Gastroesophageal sphincter (tissue), 4 donors: ENCODE measurements at regions not wholly inside any gene's neighbourhood (a gene's known extent, or its start where the extent isn't known, plus 50 kb on each side); places are given as distances from the start of the nearest gene placed in this dataset.

Experiments
- ATAC-seq: fragments of 150-250 bp; one replicate; pipeline ENCODE4 v1.9.1; 2016; ENCODE audit warnings: mild to moderate bottlenecking, moderate library complexity
- H3K27ac ChIP-seq, 4 donors: fragments of 200-600 bp; sonication (generic) in 3 of 4; 1 replicate in 3 of 4; 2 replicates in 1 of 4; pipeline ENCODE4 v1.5.1; 2016 to 2019
- H3K27me3 ChIP-seq: fragments of 200-600 bp; sonication (generic); one replicate; pipeline ENCODE4 v1.5.1; 2019
- H3K36me3 ChIP-seq, 2 donors: fragments of 200-600 bp; sonication (generic); one replicate each; pipeline ENCODE4 v1.5.1; 2019; ENCODE audit warnings: control low read depth in 1 of 2
- H3K4me1 ChIP-seq, 3 donors: fragments of 200-600 bp; sonication (generic); 1 replicate in 2 of 3; 2 replicates in 1 of 3; pipeline ENCODE4 v1.5.1; 2016 to 2019; ENCODE audit warnings: control low read depth in 2 of 3
- H3K4me3 ChIP-seq, 2 donors: fragments of 200-600 bp; sonication (generic); one replicate each; pipeline ENCODE4 v1.5.1; 2019; ENCODE audit warnings: mild to moderate bottlenecking in 1 of 2, moderate library complexity in 1 of 2
- H3K9me3 ChIP-seq, 3 donors: fragments of 200-600 bp; sonication (generic); one replicate each; pipeline ENCODE4 v1.5.1; 2017 to 2019; ENCODE audit warnings: control low read depth in 2 of 3
- CTCF ChIP-seq, 4 experiments: fragments of 200-600 bp in 2 of 4; fragments of 450-650 bp in 2 of 4; sonication (generic) in 1 of 4; IDR thresholded peaks; one replicate each; pipeline ENCODE4 v1.5.1; 2017 to 2019; ENCODE audit warnings: antibody characterized with exemption in 4 of 4, mild to moderate bottlenecking in 2 of 4, moderate library complexity in 2 of 4
- EP300 ChIP-seq: sonication (generic); formaldehyde crosslinking; IDR thresholded peaks from one replicate; pipeline ENCODE4 v1.6.1; 2017; ENCODE audit warnings: antibody characterized with exemption, mild to moderate bottlenecking
- POLR2A ChIP-seq, 2 donors: fragments of 450-650 bp; IDR thresholded peaks; one replicate each; pipeline ENCODE4 v1.6.1; 2017; ENCODE audit warnings: antibody characterized with exemption in 2 of 2, mild to moderate bottlenecking in 2 of 2, moderate library complexity in 1 of 2
- POLR2AphosphoS5 ChIP-seq: sonication (generic); formaldehyde crosslinking; IDR thresholded peaks from one replicate; pipeline ENCODE4 v1.6.1; 2017; ENCODE audit warnings: antibody characterized with exemption
- WGBS, 2 donors: methylation state at CpG; one replicate each; pipeline ENCODE4 v1.1.5; 2018; ENCODE audit warnings: low coverage in 1 of 2; 5-methylcytosine and 5-hydroxymethylcytosine counted together

GRCh38 chr5:136467632-136468031 is 102.3 kb upstream of the TRPC7 start:
- H3K4me3 ChIP-seq, result no peak overlapping the region

GRCh38 chr5:136466041-136466415 is 100.7 kb upstream of the TRPC7 start:
- no peaks in the 10 kb centered on the region for H3K4me1 ChIP-seq
- WGBS, 2 donors, result 65 to 77% methylated on average over 3 of the region's 3 CpGs

More at GRCh38 chr5:136467632-136468031, 102.3 kb upstream of the TRPC7 start:
- TF ChIP-seq POLR2A (IDR thresholded peaks at IDR 0.05) (no peak), CTCF (IDR thresholded peaks at IDR 0.05) (no peak), EP300 (no peak), POLR2AphosphoS5 (no peak)
- Histone ChIP-seq H3K27me3 (no peaks in the 10 kb centered on the region), H3K27ac (no peak overlapping the region), H3K9me3 (no peaks in the 10 kb centered on the region), H3K4me1 (no peaks in the 10 kb centered on the region), H3K36me3 (no peaks in the 10 kb centered on the region)
- 38 to 53% methylated on average over 1 of the region's 1 CpG for WGBS, 2 donors
- no peak for ATAC-seq

GRCh38 chr5:136458481-136458880 is 93.1 kb upstream of the TRPC7 start:
- H3K4me1 ChIP-seq, result no peaks in the 10 kb centered on the region
- H3K4me3 ChIP-seq, result no peak overlapping the region
- H3K27ac ChIP-seq, result no peak overlapping the region
- no peak for ATAC-seq
- H3K36me3 ChIP-seq, result no peaks in the 10 kb centered on the region
- 100% methylated on average over 1 of the region's 1 CpG; no CpG with 5 or more reads in 1 of the 2 donors for WGBS, 2 donors
- no peak for TF ChIP-seq EP300
- TF ChIP-seq CTCF (IDR thresholded peaks at IDR 0.05), result no peak
- TF ChIP-seq POLR2A (IDR thresholded peaks at IDR 0.05), result no peak
- TF ChIP-seq POLR2AphosphoS5, result no peak
- H3K27me3 ChIP-seq, result no peaks in the 10 kb centered on the region
- H3K9me3 ChIP-seq, result no peaks in the 10 kb centered on the region

More at GRCh38 chr5:136466041-136466415, 100.7 kb upstream of the TRPC7 start:
- H3K36me3 ChIP-seq, result no peaks in the 10 kb centered on the region
- no peak for TF ChIP-seq CTCF (IDR thresholded peaks at IDR 0.05)
- no peak for TF ChIP-seq EP300
- TF ChIP-seq POLR2AphosphoS5, result no peak
- TF ChIP-seq POLR2A (IDR thresholded peaks at IDR 0.05), result no peak
- no peaks in the 10 kb centered on the region for H3K27me3 ChIP-seq
- H3K27ac ChIP-seq, result no peak overlapping the region
- ATAC-seq, result no peak
- H3K4me3 ChIP-seq, result no peak overlapping the region
- H3K9me3 ChIP-seq, result no peaks in the 10 kb centered on the region

GRCh38 chr5:136457390-136458013 is 92.2 kb upstream of the TRPC7 start:
- no peaks in the 10 kb centered on the region for H3K4me1 ChIP-seq
- no peak overlapping the region for H3K4me3 ChIP-seq
- TF ChIP-seq CTCF (IDR thresholded peaks at IDR 0.05), result no peak
- H3K36me3 ChIP-seq, result no peaks in the 10 kb centered on the region
- no peak for ATAC-seq
- H3K27me3 ChIP-seq, result no peaks in the 10 kb centered on the region
- WGBS, 2 donors, result 21 to 50% methylated on average over 2 of the region's 2 CpGs
- no peak overlapping the region for H3K27ac ChIP-seq
- H3K9me3 ChIP-seq, result no peaks in the 10 kb centered on the region

- WGBS, 2 donors, result 0 to 20% methylated on average over 1 of the region's 1 CpG
- ATAC-seq, result no peak
- Histone ChIP-seq H3K4me1 (no peaks in the 10 kb centered on the region), H3K9me3 (no peaks in the 10 kb centered on the region), H3K27me3 (peaks cover 7% of the 10 kb centered on the region), H3K4me3 (no peak overlapping the region), H3K36me3 (no peaks in the 10 kb centered on the region), H3K27ac (no peak overlapping the region)
- TF ChIP-seq CTCF (IDR thresholded peaks at IDR 0.05) (no peak), POLR2A (IDR thresholded peaks at IDR 0.05) (no peak), POLR2AphosphoS5 (no peak), EP300 (no peak)
These were observed 90.1 kb upstream of the TRPC7 start for GRCh38 chr5:136455409-136455808.
